Neural progenitor cell (in vitro differentiated cells): ENCODE measurements at regions not wholly inside any gene's neighbourhood (a gene's known extent, or its start where the extent isn't known, plus 50 kb on each side); places are given as distances from the start of the nearest gene placed in this dataset.

Experiments used
- DNase-seq: peaks from one replicate; pipeline ENCODE4 v3.0.0-alpha.2; 2016; ENCODE audit warnings: low spot score
- H2AFZ ChIP-seq: fragments of 200-600 bp; sonication (generic); replicated peaks from 2 replicates; pipeline ENCODE4 v1.6.1; 2016; ENCODE audit warnings: antibody characterized with exemption
- H3F3A ChIP-seq: fragments of 200-600 bp; sonication (generic); 2 replicates; pipeline ENCODE4 v1.6.1; 2016; ENCODE audit warnings: antibody characterized with exemption, low read depth
- H3K27ac ChIP-seq: fragments of 200-600 bp; sonication (generic); 2 replicates; pipeline ENCODE4 v1.5.1; 2016; ENCODE audit warnings: mild to moderate bottlenecking
- H3K27me3 ChIP-seq: fragments of 200-600 bp; sonication (generic); 2 replicates; pipeline ENCODE4 v1.6.1; 2016; ENCODE audit warnings: mild to moderate bottlenecking, moderate library complexity
- H3K36me3 ChIP-seq: fragments of 200-600 bp; sonication (generic); 2 replicates; pipeline ENCODE4 v1.5.1; 2016
- H3K4me1 ChIP-seq: fragments of 200-600 bp; sonication (generic); 2 replicates; pipeline ENCODE4 v1.6.1; 2016; ENCODE audit warnings: mixed run types
- H3K4me2 ChIP-seq: fragments of 200-600 bp; sonication (generic); 2 replicates; pipeline ENCODE4 v1.6.1; 2016
- H3K4me3 ChIP-seq: fragments of 200-600 bp; sonication (generic); 2 replicates; pipeline ENCODE4 v1.5.1; 2016
- H3K79me2 ChIP-seq: fragments of 200-600 bp; sonication (generic); 2 replicates; pipeline ENCODE4 v1.6.1; 2016; ENCODE audit warnings: low read depth
- H3K9ac ChIP-seq: fragments of 200-600 bp; sonication (generic); 2 replicates; pipeline ENCODE4 v1.6.1; 2016
- H3K9me3 ChIP-seq: fragments of 200-600 bp; sonication (generic); 2 replicates; pipeline ENCODE4 v1.5.1; 2016; ENCODE audit warnings: low read depth
- H4K20me1 ChIP-seq: fragments of 200-600 bp; sonication (generic); 2 replicates; pipeline ENCODE4 v1.6.1; 2016; ENCODE audit warnings: low read depth
- H3K27ac Mint-ChIP-seq: 3 replicates; pipeline ENCODE4 v1.8.0; 2021; ENCODE audit warnings: mixed read lengths
- H3K27me3 Mint-ChIP-seq: 2 replicates; pipeline ENCODE4 v1.8.0; 2022; ENCODE audit warnings: low read depth, mild to moderate bottlenecking, inconsistent platforms, moderate library complexity, mixed read lengths; ENCODE audit not compliant: insufficient read depth
- H3K36me3 Mint-ChIP-seq: 3 replicates; pipeline ENCODE4 v1.8.0; 2021; ENCODE audit warnings: mixed read lengths
- H3K4me1 Mint-ChIP-seq: 3 replicates; pipeline ENCODE4 v1.8.0; 2021; ENCODE audit warnings: mixed read lengths
- H3K4me3 Mint-ChIP-seq: 3 replicates; pipeline ENCODE4 v1.8.0; 2021; ENCODE audit warnings: mild to moderate bottlenecking, moderate library complexity, mixed read lengths
- H3K9me3 Mint-ChIP-seq: 3 replicates; pipeline ENCODE4 v1.8.0; 2020; ENCODE audit warnings: mixed read lengths
- EZH2 ChIP-seq: fragments of 200-600 bp; sonication (generic); IDR thresholded peaks from 2 replicates; pipeline ENCODE4 v1.6.1; 2017; ENCODE audit warnings: antibody characterized with exemption, mild to moderate bottlenecking, moderate library complexity
- EZH2phosphoT487 ChIP-seq: fragments of 200-600 bp; sonication (generic); IDR thresholded peaks from 2 replicates; pipeline ENCODE4 v1.6.1; 2017; ENCODE audit warnings: antibody characterized with exemption
- TF ChIP-seq, protein P1 (sequence below): fragments of 200-600 bp; sonication (generic); IDR thresholded peaks from 2 replicates; pipeline ENCODE4 v1.5.1; 2017; ENCODE audit warnings: antibody characterized with exemption, mild to moderate bottlenecking

DNA sequence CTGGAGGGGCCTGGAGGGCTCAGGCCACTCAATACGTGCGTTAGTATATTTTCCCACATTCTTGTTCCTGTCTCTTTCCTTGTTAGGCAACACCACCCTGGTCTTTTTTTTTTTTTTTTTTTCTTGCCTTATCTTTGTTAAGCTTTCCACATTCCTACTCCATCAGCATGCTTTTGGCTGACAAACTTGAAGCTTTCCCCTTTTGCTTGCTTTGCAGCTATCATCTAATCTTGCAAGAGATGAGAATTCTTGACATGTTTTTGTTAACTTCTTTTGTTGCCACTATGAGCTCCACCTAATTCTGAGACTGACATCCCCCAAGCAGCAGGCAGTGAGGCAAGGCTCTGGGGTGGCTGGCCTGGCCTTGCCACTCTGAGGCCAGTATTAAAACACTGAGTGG, 52.5 kb upstream of the NRP1 start:
- H3K9ac ChIP-seq: no peak overlapping the region
- no peak overlapping the region for H3K4me2 ChIP-seq
- peaks cover 8% of the 10 kb centered on the region for H3F3A ChIP-seq
- TF ChIP-seq EZH2phosphoT487: no peak
- TF ChIP-seq, protein P1, sequence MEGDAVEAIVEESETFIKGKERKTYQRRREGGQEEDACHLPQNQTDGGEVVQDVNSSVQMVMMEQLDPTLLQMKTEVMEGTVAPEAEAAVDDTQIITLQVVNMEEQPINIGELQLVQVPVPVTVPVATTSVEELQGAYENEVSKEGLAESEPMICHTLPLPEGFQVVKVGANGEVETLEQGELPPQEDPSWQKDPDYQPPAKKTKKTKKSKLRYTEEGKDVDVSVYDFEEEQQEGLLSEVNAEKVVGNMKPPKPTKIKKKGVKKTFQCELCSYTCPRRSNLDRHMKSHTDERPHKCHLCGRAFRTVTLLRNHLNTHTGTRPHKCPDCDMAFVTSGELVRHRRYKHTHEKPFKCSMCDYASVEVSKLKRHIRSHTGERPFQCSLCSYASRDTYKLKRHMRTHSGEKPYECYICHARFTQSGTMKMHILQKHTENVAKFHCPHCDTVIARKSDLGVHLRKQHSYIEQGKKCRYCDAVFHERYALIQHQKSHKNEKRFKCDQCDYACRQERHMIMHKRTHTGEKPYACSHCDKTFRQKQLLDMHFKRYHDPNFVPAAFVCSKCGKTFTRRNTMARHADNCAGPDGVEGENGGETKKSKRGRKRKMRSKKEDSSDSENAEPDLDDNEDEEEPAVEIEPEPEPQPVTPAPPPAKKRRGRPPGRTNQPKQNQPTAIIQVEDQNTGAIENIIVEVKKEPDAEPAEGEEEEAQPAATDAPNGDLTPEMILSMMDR: no peak
- no peak for TF ChIP-seq EZH2
- no peaks in the 10 kb centered on the region for H3K79me2 ChIP-seq
- no peak overlapping the region for H3K4me3 Mint-ChIP-seq
- no peak overlapping the region for H3K4me3 ChIP-seq
- no peak overlapping the region for H3K27ac Mint-ChIP-seq
- H3K9me3 Mint-ChIP-seq: peaks cover 2% of the 10 kb centered on the region
- H3K27me3 ChIP-seq: no peaks in the 10 kb centered on the region
- H3K27me3 Mint-ChIP-seq: peaks cover 2% of the 10 kb centered on the region
- H3K9me3 ChIP-seq: no peaks in the 10 kb centered on the region
- H2AFZ ChIP-seq: no peak overlapping the region
- H3K36me3 ChIP-seq: no peaks in the 10 kb centered on the region
- DNase-seq: no peak
- H4K20me1 ChIP-seq: no peaks in the 10 kb centered on the region
- no peak overlapping the region for H3K27ac ChIP-seq
- no peaks in the 10 kb centered on the region for H3K36me3 Mint-ChIP-seq
- peaks cover 12% of the 10 kb centered on the region for H3K4me1 ChIP-seq
- peaks cover 26% of the 10 kb centered on the region for H3K4me1 Mint-ChIP-seq

DNA sequence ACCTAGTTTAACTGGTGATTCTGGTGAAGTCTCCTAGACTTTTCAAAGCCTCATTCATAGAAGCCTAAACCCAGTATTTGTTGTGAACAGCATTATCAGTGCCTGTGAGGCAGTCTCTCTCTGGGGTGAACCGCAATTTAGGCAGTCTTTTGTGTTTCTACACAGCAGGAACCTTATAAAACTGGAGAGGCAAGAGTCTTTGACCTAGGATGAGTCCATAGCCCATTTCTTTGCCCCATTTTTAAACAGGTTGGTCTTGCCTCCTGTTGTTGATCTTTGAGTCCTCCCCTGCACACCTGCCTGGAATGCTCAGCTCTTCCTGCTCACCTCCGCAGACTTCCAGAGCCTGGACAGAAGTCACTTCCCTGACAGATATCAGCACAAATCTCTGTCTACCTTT, 51.2 kb upstream of the NRP1 start:
- Histone ChIP-seq H3K4me1 (peaks cover 20% of the 10 kb centered on the region), H3K4me3 (no peak overlapping the region), H3K9ac (no peak overlapping the region), H3K4me2 (no peak overlapping the region), H3K9me3 (no peaks in the 10 kb centered on the region), H4K20me1 (no peaks in the 10 kb centered on the region), H3K79me2 (no peaks in the 10 kb centered on the region), H3K27me3 (no peaks in the 10 kb centered on the region), H3K27ac (peak overlapping the region; percentile 46), H3K36me3 (no peaks in the 10 kb centered on the region), H3F3A (peaks cover 8% of the 10 kb centered on the region), H2AFZ (no peak overlapping the region)
- Mint-ChIP-seq H3K4me3 (no peak overlapping the region), H3K27me3 (peaks cover 2% of the 10 kb centered on the region), H3K27ac (no peak overlapping the region), H3K9me3 (peaks cover 2% of the 10 kb centered on the region), H3K36me3 (no peaks in the 10 kb centered on the region), H3K4me1 (peaks cover 36% of the 10 kb centered on the region)
- DNase-seq: no peak
- TF ChIP-seq, protein P1: no peak
- TF ChIP-seq EZH2 (no peak), EZH2phosphoT487 (no peak)

DNA sequence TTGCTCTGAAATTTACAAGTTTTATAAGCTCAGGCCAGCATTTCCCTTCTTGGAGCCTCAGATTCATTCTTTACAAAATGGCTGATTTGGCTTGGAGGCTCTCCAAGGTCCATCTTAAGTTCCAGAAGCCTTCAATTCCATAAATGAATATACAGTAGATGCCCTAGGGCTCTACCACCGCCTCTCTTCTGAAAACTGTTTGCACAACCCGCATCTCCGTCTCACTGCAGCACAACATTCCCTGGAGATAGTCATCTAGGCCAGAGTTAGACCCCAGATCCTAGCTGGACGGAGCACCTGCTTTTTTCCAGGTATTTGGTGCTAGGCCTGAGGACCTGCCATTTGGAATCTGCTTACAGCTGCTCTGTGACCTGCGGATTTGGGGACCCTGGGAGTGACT, 50.5 kb upstream of the NRP1 start:
- Histone ChIP-seq H2AFZ (no peak overlapping the region), H3F3A (peaks cover 8% of the 10 kb centered on the region), H3K36me3 (no peaks in the 10 kb centered on the region), H3K4me3 (no peak overlapping the region), H3K79me2 (no peaks in the 10 kb centered on the region), H3K4me2 (no peak overlapping the region), H3K9ac (no peak overlapping the region), H4K20me1 (no peaks in the 10 kb centered on the region), H3K27ac (no peak overlapping the region), H3K9me3 (no peaks in the 10 kb centered on the region), H3K27me3 (no peaks in the 10 kb centered on the region), H3K4me1 (peaks cover 20% of the 10 kb centered on the region)
- Mint-ChIP-seq H3K4me3 (no peak overlapping the region), H3K4me1 (peaks cover 39% of the 10 kb centered on the region), H3K9me3 (peaks cover 2% of the 10 kb centered on the region), H3K27ac (no peak overlapping the region), H3K27me3 (peaks cover 2% of the 10 kb centered on the region), H3K36me3 (no peaks in the 10 kb centered on the region)
- TF ChIP-seq, protein P1: no peak
- TF ChIP-seq EZH2phosphoT487 (no peak), EZH2 (no peak)
- DNase-seq: no peak
